ENCODE measurements at regions not wholly inside any gene's neighbourhood (a gene's known extent, or its start where the extent isn't known, plus 50 kb on each side); places are given as distances from the start of the nearest gene placed in this dataset.

- H3K9me3 Mint-ChIP-seq = peaks cover 75% of the 10 kb centered on the region
- peaks cover 71% of the 10 kb centered on the region for H3K36me3 Mint-ChIP-seq
- H3K27me3 Mint-ChIP-seq (ENCODE audit: low read depth) = peaks cover 3% of the 10 kb centered on the region; the same call in 1 of the 2 replicates
- ATAC-seq (no peak), DNase-seq (ENCODE audit: low spot score) (no peak)
- TF ChIP-seq TP53 (CRISPR knock-in tag; IDR thresholded peaks at IDR 0.05) (no peak), KAT7 (CRISPR knock-in tag; IDR thresholded peaks at IDR 0.05; ENCODE audit: borderline replicate concordance) (no peak), CDX4 (CRISPR knock-in tag; IDR thresholded peaks at IDR 0.05; ENCODE audit: borderline replicate concordance) (no peak)
- TF ChIP-seq, protein P1, sequence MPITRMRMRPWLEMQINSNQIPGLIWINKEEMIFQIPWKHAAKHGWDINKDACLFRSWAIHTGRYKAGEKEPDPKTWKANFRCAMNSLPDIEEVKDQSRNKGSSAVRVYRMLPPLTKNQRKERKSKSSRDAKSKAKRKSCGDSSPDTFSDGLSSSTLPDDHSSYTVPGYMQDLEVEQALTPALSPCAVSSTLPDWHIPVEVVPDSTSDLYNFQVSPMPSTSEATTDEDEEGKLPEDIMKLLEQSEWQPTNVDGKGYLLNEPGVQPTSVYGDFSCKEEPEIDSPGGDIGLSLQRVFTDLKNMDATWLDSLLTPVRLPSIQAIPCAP (CRISPR knock-in tag; IDR thresholded peaks at IDR 0.05) = no peak
- ChIA-PET CTCF (no interaction called here), POLR2A (no interaction called here)
- H3K4me3 Mint-ChIP-seq = no peak overlapping the region
- peaks cover 5% of the 10 kb centered on the region; the same call in 1 of the 2 replicates for H3K4me1 Mint-ChIP-seq
- no peak overlapping the region for H3K27ac Mint-ChIP-seq
These were observed 1369.9 kb upstream of the TMEM132C start for GRCh38 chr12:126897102-126897501.

GRCh38 chr12:126897778-126898177, 1369.2 kb upstream of the TMEM132C start:
- POLR2A ChIA-PET = interaction anchor here (0.7 kb wide), 1 partner anchor 602 kb away, joined by 11 read pairs; no protein-coding TSS in a partner anchor

More at GRCh38 chr12:126897778-126898177, 1369.2 kb upstream of the TMEM132C start:
- Mint-ChIP-seq H3K4me3 (no peak overlapping the region), H3K9me3 (peaks cover 74% of the 10 kb centered on the region), H3K36me3 (peaks cover 69% of the 10 kb centered on the region), H3K27me3 (ENCODE audit: low read depth) (peaks cover 3% of the 10 kb centered on the region; the same call in 1 of the 2 replicates), H3K4me1 (peaks cover 5% of the 10 kb centered on the region; the same call in 1 of the 2 replicates), H3K27ac (no peak overlapping the region)
- CTCF ChIA-PET = no interaction called here
- no peak for ATAC-seq
- DNase-seq (ENCODE audit: low spot score) = no peak
- TF ChIP-seq, protein P2, sequence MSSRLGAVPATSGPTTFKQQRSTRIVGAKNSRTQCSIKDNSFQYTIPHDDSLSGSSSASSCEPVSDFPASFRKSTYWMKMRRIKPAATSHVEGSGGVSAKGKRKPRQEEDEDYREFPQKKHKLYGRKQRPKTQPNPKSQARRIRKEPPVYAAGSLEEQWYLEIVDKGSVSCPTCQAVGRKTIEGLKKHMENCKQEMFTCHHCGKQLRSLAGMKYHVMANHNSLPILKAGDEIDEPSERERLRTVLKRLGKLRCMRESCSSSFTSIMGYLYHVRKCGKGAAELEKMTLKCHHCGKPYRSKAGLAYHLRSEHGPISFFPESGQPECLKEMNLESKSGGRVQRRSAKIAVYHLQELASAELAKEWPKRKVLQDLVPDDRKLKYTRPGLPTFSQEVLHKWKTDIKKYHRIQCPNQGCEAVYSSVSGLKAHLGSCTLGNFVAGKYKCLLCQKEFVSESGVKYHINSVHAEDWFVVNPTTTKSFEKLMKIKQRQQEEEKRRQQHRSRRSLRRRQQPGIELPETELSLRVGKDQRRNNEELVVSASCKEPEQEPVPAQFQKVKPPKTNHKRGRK (CRISPR knock-in tag; IDR thresholded peaks at IDR 0.05; ENCODE audit: borderline replicate concordance) = no peak
- TF ChIP-seq, protein P3, sequence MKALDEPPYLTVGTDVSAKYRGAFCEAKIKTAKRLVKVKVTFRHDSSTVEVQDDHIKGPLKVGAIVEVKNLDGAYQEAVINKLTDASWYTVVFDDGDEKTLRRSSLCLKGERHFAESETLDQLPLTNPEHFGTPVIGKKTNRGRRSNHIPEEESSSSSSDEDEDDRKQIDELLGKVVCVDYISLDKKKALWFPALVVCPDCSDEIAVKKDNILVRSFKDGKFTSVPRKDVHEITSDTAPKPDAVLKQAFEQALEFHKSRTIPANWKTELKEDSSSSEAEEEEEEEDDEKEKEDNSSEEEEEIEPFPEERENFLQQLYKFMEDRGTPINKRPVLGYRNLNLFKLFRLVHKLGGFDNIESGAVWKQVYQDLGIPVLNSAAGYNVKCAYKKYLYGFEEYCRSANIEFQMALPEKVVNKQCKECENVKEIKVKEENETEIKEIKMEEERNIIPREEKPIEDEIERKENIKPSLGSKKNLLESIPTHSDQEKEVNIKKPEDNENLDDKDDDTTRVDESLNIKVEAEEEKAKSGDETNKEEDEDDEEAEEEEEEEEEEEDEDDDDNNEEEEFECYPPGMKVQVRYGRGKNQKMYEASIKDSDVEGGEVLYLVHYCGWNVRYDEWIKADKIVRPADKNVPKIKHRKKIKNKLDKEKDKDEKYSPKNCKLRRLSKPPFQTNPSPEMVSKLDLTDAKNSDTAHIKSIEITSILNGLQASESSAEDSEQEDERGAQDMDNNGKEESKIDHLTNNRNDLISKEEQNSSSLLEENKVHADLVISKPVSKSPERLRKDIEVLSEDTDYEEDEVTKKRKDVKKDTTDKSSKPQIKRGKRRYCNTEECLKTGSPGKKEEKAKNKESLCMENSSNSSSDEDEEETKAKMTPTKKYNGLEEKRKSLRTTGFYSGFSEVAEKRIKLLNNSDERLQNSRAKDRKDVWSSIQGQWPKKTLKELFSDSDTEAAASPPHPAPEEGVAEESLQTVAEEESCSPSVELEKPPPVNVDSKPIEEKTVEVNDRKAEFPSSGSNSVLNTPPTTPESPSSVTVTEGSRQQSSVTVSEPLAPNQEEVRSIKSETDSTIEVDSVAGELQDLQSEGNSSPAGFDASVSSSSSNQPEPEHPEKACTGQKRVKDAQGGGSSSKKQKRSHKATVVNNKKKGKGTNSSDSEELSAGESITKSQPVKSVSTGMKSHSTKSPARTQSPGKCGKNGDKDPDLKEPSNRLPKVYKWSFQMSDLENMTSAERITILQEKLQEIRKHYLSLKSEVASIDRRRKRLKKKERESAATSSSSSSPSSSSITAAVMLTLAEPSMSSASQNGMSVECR (CRISPR knock-in tag; IDR thresholded peaks at IDR 0.05; ENCODE audit: borderline replicate concordance) = no peak
- no peak for TF ChIP-seq SP1 (CRISPR knock-in tag; conservative IDR thresholded peaks at IDR 0.05)
- TF ChIP-seq ZNF532 (CRISPR knock-in tag; IDR thresholded peaks at IDR 0.05; ENCODE audit: borderline replicate concordance) = no peak
- no peak for TF ChIP-seq NFE2L1 (CRISPR knock-in tag; IDR thresholded peaks at IDR 0.05)
- TF ChIP-seq MYBL2 (CRISPR knock-in tag; IDR thresholded peaks at IDR 0.05) = no peak
- TF ChIP-seq, protein P4, sequence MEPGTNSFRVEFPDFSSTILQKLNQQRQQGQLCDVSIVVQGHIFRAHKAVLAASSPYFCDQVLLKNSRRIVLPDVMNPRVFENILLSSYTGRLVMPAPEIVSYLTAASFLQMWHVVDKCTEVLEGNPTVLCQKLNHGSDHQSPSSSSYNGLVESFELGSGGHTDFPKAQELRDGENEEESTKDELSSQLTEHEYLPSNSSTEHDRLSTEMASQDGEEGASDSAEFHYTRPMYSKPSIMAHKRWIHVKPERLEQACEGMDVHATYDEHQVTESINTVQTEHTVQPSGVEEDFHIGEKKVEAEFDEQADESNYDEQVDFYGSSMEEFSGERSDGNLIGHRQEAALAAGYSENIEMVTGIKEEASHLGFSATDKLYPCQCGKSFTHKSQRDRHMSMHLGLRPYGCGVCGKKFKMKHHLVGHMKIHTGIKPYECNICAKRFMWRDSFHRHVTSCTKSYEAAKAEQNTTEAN (CRISPR knock-in tag; IDR thresholded peaks at IDR 0.05) = no peak
- TF ChIP-seq ZNF219 (CRISPR knock-in tag; IDR thresholded peaks at IDR 0.05; ENCODE audit: borderline replicate concordance) = no peak
